Loucy (cell line): ENCODE measurements at regions not wholly inside any gene's neighbourhood (a gene's known extent, or its start where the extent isn't known, plus 50 kb on each side); places are given as distances from the start of the nearest gene placed in this dataset.

ENCODE experiments used
- CTCF ChIP-seq: fragments of 200-600 bp; sonication (generic); conservative IDR thresholded peaks from 2 replicates; pipeline ENCODE4 v1.5.1; 2014; ENCODE audit warnings: mild to moderate bottlenecking, antibody characterized with exemption, low read length
- EZH2phosphoT487 ChIP-seq: fragments of 200-600 bp; IDR thresholded peaks from 2 replicates; pipeline ENCODE4 v1.6.1; 2018; ENCODE audit warnings: antibody characterized with exemption, mild to moderate bottlenecking, moderate library complexity, borderline replicate concordance

- TF ChIP-seq CTCF (no peak), EZH2phosphoT487 (no peak)
Measured at GRCh38 chr17:36779550-36779949, 157.7 kb upstream of the LHX1 start.
